Cardiac fibroblast (primary cell): ENCODE measurements at regions not wholly inside any gene's neighbourhood (a gene's known extent, or its start where the extent isn't known, plus 50 kb on each side); places are given as distances from the start of the nearest gene placed in this dataset.

Experiments
- DNase-seq, 2 donors: peaks; one replicate each; pipeline versions ENCODE4 v3.0.0 to v3.0.0-alpha.2; 2010; ENCODE audit warnings: low read depth in 2 of 2
- H3K4me3 ChIP-seq, 2 donors: replicated peaks in 1 of 2; 1 replicate in 1 of 2; 2 replicates in 1 of 2; pipeline ENCODE4 v1.5.1; 2011; ENCODE audit warnings: low read depth in 2 of 2, low read length in 2 of 2, mild to moderate bottlenecking in 2 of 2, moderate library complexity in 1 of 2
- CTCF ChIP-seq: IDR thresholded peaks from one replicate; pipeline ENCODE4 v1.5.1; 2011; ENCODE audit warnings: low read depth, mild to moderate bottlenecking, low read length, inconsistent platforms

GRCh38 chr16:13645601-13646245, 274.2 kb upstream of the ERCC4 start:
- no peak for TF ChIP-seq CTCF
- no peak overlapping the region for H3K4me3 ChIP-seq
- DNase-seq = no peak

- no peak for TF ChIP-seq CTCF
- H3K4me3 ChIP-seq = no peak overlapping the region
- DNase-seq = no peak
Measured at GRCh38 chr16:13660807-13661206, 259.1 kb upstream of the ERCC4 start.

GRCh38 chr16:13665876-13666275, 254.1 kb upstream of the ERCC4 start:
- DNase-seq = no peak

GRCh38 chr16:13672196-13672595, 247.8 kb upstream of the ERCC4 start:
- no peak overlapping the region for H3K4me3 ChIP-seq
- no peak for TF ChIP-seq CTCF
- DNase-seq = no peak

More at GRCh38 chr16:13665876-13666275, 254.1 kb upstream of the ERCC4 start:
- no peak overlapping the region for H3K4me3 ChIP-seq
- no peak for TF ChIP-seq CTCF

GRCh38 chr16:13680021-13680889, 239.7 kb upstream of the ERCC4 start:
- no peak overlapping the region for H3K4me3 ChIP-seq
- no peak for DNase-seq
- TF ChIP-seq CTCF = no peak

- no peak for TF ChIP-seq CTCF
- DNase-seq = no peak
- H3K4me3 ChIP-seq = no peak overlapping the region
Measured at GRCh38 chr16:13684819-13685563, 235.0 kb upstream of the ERCC4 start.
